ENCODE measurements at regions not wholly inside any gene's neighbourhood (a gene's known extent, or its start where the extent isn't known, plus 50 kb on each side); places are given as distances from the start of the nearest gene placed in this dataset.
"Not testable (repeated sequence)": the region's sequence is repeated elsewhere in the genome, so short reads cannot be mapped to it uniquely, and the experiment has no call there.

- TF ChIP-seq CTCF (conservative IDR thresholded peaks at IDR 0.05); ZFX (IDR thresholded peaks at IDR 0.05): not testable (repeated sequence)
Observed at GRCh38 chr2:78840311-78840710, 185.2 kb upstream of the REG3G start.
